Neural cell (in vitro differentiated cells): ENCODE measurements at regions not wholly inside any gene's neighbourhood (a gene's known extent, or its start where the extent isn't known, plus 50 kb on each side); places are given as distances from the start of the nearest gene placed in this dataset.

Experiments
- EP300 ChIP-seq: fragments of 450-650 bp; conservative IDR thresholded peaks from 2 replicates; pipeline ENCODE4 v1.6.1; 2014; ENCODE audit warnings: antibody characterized with exemption, mild to moderate bottlenecking, moderate library complexity; ENCODE audit not compliant: poor library complexity, severe bottlenecking
- EZH2 ChIP-seq: fragments of 200-600, 300-800 bp; shearing (Covaris generic), sonication (generic); IDR thresholded peaks from 2 replicates; pipeline ENCODE4 v1.6.1; 2014; ENCODE audit warnings: antibody characterized with exemption, low read length, borderline replicate concordance, mild to moderate bottlenecking; ENCODE audit not compliant: insufficient read depth, poor library complexity, severe bottlenecking
- MXI1 ChIP-seq: fragments of 450-650 bp; conservative IDR thresholded peaks from 2 replicates; pipeline ENCODE4 v1.6.1; 2014; ENCODE audit warnings: antibody characterized with exemption, mild to moderate bottlenecking; ENCODE audit not compliant: poor library complexity, severe bottlenecking
- POLR2AphosphoS5 ChIP-seq: IDR thresholded peaks from 2 replicates; pipeline ENCODE4 v1.6.1; 2012
- RAD21 ChIP-seq: fragments of 450-650 bp; conservative IDR thresholded peaks from 2 replicates; pipeline ENCODE4 v1.6.1; 2014; ENCODE audit warnings: antibody characterized with exemption, mild to moderate bottlenecking, moderate library complexity
- REST ChIP-seq: IDR thresholded peaks from 2 replicates; pipeline ENCODE4 v1.6.1; 2012; ENCODE audit warnings: borderline replicate concordance
- SMC3 ChIP-seq: fragments of 450-650 bp; conservative IDR thresholded peaks from 2 replicates; pipeline ENCODE4 v1.6.1; 2014; ENCODE audit warnings: antibody characterized with exemption, mild to moderate bottlenecking, moderate library complexity; ENCODE audit not compliant: poor library complexity
- TAF1 ChIP-seq: IDR thresholded peaks from 2 replicates; pipeline ENCODE4 v1.6.1; 2012; ENCODE audit warnings: low read depth
- TF ChIP-seq, protein P1 (sequence below): fragments of 450-650 bp; IDR thresholded peaks from 2 replicates; pipeline ENCODE4 v1.5.1; 2014; ENCODE audit warnings: antibody characterized with exemption, mild to moderate bottlenecking, moderate library complexity; ENCODE audit not compliant: poor library complexity, severe bottlenecking

DNA sequence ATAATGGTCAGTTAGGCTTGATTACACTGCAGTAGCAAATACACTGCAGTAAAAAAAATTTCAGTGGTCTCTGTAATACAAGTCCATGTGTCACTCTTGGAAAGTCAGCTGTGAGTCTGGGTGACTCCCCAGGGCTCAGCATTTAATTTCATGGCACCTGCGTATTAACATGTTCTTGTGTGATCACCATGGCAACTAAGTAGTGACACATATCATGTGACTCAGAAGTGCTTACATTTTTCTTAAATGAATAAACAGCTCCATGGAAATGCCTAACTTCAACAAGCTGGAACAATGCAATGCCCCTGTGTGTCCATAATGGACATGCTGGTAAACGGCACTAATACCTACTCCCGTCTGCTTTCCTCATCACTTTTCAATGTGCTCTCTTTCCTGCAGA is 88.5 kb upstream of the ANO4 start:
- TF ChIP-seq, protein P1, sequence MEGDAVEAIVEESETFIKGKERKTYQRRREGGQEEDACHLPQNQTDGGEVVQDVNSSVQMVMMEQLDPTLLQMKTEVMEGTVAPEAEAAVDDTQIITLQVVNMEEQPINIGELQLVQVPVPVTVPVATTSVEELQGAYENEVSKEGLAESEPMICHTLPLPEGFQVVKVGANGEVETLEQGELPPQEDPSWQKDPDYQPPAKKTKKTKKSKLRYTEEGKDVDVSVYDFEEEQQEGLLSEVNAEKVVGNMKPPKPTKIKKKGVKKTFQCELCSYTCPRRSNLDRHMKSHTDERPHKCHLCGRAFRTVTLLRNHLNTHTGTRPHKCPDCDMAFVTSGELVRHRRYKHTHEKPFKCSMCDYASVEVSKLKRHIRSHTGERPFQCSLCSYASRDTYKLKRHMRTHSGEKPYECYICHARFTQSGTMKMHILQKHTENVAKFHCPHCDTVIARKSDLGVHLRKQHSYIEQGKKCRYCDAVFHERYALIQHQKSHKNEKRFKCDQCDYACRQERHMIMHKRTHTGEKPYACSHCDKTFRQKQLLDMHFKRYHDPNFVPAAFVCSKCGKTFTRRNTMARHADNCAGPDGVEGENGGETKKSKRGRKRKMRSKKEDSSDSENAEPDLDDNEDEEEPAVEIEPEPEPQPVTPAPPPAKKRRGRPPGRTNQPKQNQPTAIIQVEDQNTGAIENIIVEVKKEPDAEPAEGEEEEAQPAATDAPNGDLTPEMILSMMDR: no peak
- no peak for TF ChIP-seq POLR2AphosphoS5
- TF ChIP-seq EZH2: no peak
- TF ChIP-seq REST: no peak
- TF ChIP-seq SMC3: no peak
- TF ChIP-seq RAD21: no peak
- TF ChIP-seq MXI1: peak; percentile 51
- TF ChIP-seq TAF1: no peak
- peak; percentile 47 for TF ChIP-seq EP300
